ENCODE measurements at regions not wholly inside any gene's neighbourhood (a gene's known extent, or its start where the extent isn't known, plus 50 kb on each side); places are given as distances from the start of the nearest gene placed in this dataset.

- no peak overlapping the region for H3K4me3 Mint-ChIP-seq
- H3K4me1 Mint-ChIP-seq, result no peaks in the 10 kb centered on the region
- DNase-seq (no peak), ATAC-seq (no peak)
- peaks cover 0 to 8% of the 10 kb centered on the region in 2 donors for H3K9me3 Mint-ChIP-seq
- no peaks in the 10 kb centered on the region for H3K27me3 Mint-ChIP-seq
- H3K27ac Mint-ChIP-seq, result no peak overlapping the region
Observed at GRCh38 chr15:46420990-46421389, 786.2 kb downstream of the SQOR start.

GRCh38 chr15:46441294-46442062 lies 806.6 kb downstream of the SQOR start:
- Mint-ChIP-seq H3K4me1 (no peaks in the 10 kb centered on the region), H3K9me3 (peaks cover 12 to 13% of the 10 kb centered on the region in 2 donors), H3K27me3 (peaks cover 6% of the 10 kb centered on the region), H3K27ac (peak overlapping the region in 1 of 2 donors; percentile 82), H3K4me3 (no peak overlapping the region)
- DNase-seq (no peak), ATAC-seq (no peak)

DNA sequence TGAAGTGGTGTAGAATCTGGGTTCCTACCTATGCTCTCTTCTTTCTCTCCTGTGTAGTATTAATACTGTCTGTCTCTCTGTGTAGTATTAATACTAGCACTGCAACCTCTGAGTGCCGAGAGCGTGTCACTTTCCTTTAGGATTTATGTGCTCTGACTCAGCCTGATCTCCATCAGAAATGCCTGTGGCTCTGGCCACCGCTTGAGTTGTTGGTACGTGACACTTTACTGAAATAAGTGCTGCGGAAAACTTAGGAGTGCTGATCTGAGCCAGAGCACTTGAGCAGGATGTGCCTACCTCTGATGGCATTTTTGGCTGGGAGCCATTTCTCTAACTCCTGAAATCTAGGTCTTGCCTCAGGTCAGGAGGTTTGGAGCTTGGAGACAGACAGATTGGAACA lies 807.4 kb downstream of the SQOR start:
- no peak overlapping the region for H3K27ac Mint-ChIP-seq
- peaks cover 6% of the 10 kb centered on the region for H3K27me3 Mint-ChIP-seq
- ATAC-seq (no peak), DNase-seq (no peak)
- H3K4me1 Mint-ChIP-seq, result no peaks in the 10 kb centered on the region
- no peak overlapping the region for H3K4me3 Mint-ChIP-seq
- peaks cover 12 to 13% of the 10 kb centered on the region in 2 donors for H3K9me3 Mint-ChIP-seq

DNA sequence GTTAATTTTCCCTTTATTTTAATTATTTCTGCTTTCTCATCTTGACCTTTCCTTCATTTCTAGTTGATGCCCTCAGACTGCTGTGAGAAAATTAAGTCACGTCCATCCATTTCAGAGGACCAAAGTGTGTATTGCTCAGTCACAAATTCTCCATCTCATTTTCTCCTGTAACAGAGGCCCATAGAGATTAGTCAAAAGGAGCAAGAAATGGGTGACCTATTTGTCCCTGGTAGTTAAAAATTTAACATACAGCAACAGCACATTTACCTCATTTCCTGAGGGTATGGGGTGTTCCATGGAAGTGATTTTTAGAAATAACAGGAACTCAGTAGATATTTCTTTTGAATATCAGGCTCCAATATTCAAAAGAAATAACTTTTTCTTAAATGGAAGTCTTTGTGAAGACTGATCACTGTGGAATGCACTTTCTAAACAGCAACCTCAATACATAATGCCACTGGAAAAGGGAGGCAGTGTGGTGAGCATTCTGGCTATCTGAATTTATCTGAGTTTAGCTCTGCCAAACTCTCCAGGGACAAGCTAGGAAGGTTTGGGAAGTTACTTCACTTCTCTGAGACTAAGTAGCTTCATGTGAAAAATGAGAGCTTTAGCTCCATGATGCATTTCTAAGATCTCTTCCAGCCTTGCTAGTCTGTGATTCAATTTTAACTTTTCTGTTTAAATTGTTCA lies 808.2 kb downstream of the SQOR start:
- Mint-ChIP-seq H3K27me3 (peaks cover 6% of the 10 kb centered on the region), H3K4me1 (no peaks in the 10 kb centered on the region), H3K4me3 (no peak overlapping the region), H3K9me3 (peaks cover 12 to 13% of the 10 kb centered on the region in 2 donors), H3K27ac (no peak overlapping the region)
- ATAC-seq (no peak), DNase-seq (no peak)

- H3K27me3 Mint-ChIP-seq, result no peaks in the 10 kb centered on the region
- no peaks in the 10 kb centered on the region for H3K4me1 Mint-ChIP-seq
- H3K4me3 Mint-ChIP-seq, result no peak overlapping the region
- H3K27ac Mint-ChIP-seq, result no peak overlapping the region
- H3K9me3 Mint-ChIP-seq, result peaks cover 4 to 9% of the 10 kb centered on the region in 2 donors
- DNase-seq, result no peak
- no peak for ATAC-seq
Observed at GRCh38 chr15:46450112-46450809, 815.4 kb downstream of the SQOR start.

DNA sequence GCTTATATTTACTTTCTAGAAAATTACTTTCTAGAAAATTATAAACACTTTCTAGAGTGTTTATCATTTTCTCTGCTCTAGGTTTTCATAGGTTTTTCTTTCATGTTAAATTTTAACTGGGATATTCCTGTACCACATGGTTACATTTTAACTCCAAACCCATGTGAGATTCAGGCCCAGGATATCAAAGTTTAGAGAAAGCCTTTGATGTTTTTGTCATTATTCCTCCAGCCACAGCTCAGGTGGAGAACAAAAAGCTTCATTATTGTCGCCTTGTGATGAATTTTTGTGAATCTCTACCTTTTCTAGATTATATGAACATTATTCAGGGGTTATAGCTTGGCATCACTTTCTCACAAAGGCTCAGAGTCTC lies 816.0 kb downstream of the SQOR start:
- H3K4me1 Mint-ChIP-seq, result no peaks in the 10 kb centered on the region
- H3K27ac Mint-ChIP-seq, result no peak overlapping the region
- H3K4me3 Mint-ChIP-seq, result no peak overlapping the region
- ATAC-seq (no peak), DNase-seq (no peak)
- H3K9me3 Mint-ChIP-seq, result peaks cover 0 to 6% of the 10 kb centered on the region in 2 donors
- H3K27me3 Mint-ChIP-seq, result no peaks in the 10 kb centered on the region

DNA sequence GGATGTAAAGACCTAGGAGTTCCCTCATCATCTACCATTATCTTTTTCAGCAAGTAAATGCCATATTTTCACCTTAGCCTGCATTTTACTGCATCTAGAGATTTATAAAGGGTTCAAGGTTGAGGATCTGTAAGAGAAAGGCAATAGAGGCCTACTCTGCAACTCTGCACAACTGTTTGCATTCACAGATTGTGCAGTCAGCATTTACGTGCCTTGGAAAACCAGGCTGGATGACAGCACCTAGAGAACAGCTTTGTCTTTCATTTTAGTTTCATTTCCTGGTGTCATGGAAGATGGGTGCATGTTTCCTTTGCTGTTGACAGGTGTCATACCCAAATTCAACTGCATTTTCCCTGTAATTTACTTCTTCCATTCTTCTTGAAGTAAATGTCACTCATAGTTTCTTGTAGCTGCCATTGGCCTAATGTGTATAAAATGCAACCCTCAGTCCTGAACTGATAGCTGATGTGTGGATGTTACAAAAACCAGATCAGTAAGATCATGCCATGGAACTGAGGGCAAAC lies 817.5 kb downstream of the SQOR start:
- Mint-ChIP-seq H3K4me1 (no peaks in the 10 kb centered on the region), H3K27me3 (no peaks in the 10 kb centered on the region), H3K27ac (no peak overlapping the region), H3K4me3 (no peak overlapping the region), H3K9me3 (peaks cover 0 to 6% of the 10 kb centered on the region in 2 donors)
- DNase-seq (no peak), ATAC-seq (no peak)

- ATAC-seq, result no peak
- no peaks in the 10 kb centered on the region for H3K9me3 Mint-ChIP-seq
- H3K4me1 Mint-ChIP-seq, result no peaks in the 10 kb centered on the region
- DNase-seq, result no peak
- H3K4me3 Mint-ChIP-seq, result no peak overlapping the region
- no peak overlapping the region for H3K27ac Mint-ChIP-seq
- H3K27me3 Mint-ChIP-seq, result no peaks in the 10 kb centered on the region
Observed at GRCh38 chr15:46456456-46456855, 821.6 kb downstream of the SQOR start.

DNA sequence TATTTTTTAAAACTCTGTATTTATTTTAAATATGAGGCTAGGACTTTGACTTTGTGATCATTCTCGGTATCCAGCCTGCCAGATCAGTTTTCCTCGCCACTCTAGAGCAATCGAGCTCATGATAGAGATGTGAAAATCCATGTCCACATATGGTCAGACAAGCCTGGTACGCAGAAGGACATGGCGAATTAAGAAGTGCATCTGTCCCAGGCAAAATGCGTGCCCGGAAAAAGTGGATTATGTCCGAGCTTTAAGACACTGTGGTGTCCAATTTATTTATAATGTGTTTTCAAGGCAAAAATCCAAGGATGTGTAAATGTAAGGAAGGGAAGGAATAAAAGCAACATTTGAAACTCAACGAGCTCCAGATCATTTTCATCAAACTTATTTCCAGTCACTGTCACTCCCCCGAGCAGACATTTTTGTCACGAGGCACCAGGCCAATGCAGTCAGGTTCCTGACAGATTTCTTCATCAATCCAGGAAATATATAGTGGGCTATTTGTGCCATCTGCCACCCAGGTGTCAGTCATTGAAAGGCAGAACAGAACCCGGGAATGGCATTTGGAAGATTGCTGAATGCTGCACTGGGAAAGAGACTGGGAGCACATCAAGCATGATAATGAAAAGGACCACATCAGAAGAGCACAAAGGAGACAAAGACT lies 825.7 kb downstream of the SQOR start:
- DNase-seq, result no peak
- H3K4me3 Mint-ChIP-seq, result no peak overlapping the region
- H3K9me3 Mint-ChIP-seq, result no peaks in the 10 kb centered on the region
- ATAC-seq, result no peak
- no peaks in the 10 kb centered on the region for H3K27me3 Mint-ChIP-seq
- H3K4me1 Mint-ChIP-seq, result no peaks in the 10 kb centered on the region
- H3K27ac Mint-ChIP-seq, result no peak overlapping the region

DNA sequence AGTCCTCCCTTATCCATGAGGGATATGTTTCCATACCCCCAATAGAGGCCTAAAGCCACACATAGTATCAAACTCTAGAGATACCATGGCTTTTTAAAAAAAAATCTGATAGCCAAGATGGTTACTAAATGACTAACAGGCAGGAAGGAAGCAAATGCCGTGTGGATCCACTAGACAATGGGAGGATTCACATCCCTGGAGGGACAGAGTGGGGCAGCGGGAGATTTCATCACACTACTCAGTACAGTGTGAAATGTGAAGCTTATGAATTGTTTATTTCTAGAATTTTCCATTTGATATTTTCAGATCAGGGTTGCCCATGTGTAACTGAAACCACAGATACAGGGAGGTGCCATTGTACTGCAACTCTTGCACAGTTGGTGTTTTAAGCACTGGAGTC lies 826.6 kb downstream of the SQOR start:
- DNase-seq (no peak), ATAC-seq (no peak)
- Mint-ChIP-seq H3K9me3 (peaks cover 4 to 5% of the 10 kb centered on the region in 2 donors), H3K4me3 (no peak overlapping the region), H3K27me3 (no peaks in the 10 kb centered on the region), H3K4me1 (no peaks in the 10 kb centered on the region), H3K27ac (no peak overlapping the region)

DNA sequence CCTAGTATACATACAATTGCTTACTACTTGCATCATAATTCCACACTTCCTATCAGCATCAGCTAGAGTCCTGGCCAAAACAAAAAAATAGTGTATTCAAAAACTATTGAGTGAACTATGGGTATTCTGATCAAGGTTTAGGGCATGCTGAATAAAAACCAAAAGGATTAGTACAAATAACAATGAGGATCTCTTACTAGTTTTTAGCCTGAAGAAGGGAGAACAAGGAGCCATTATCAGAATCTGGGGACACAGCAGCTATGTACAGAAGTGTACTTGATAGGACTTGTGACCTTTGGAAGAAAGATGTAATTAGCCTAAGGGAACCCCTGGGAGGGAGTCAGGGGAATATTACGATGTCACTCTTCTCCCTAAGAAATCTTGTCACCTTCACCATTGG lies 832.2 kb downstream of the SQOR start:
- no peak for DNase-seq
- Mint-ChIP-seq H3K27me3 (no peaks in the 10 kb centered on the region), H3K4me1 (no peaks in the 10 kb centered on the region), H3K27ac (no peak overlapping the region), H3K4me3 (no peak overlapping the region), H3K9me3 (peaks cover 5 to 7% of the 10 kb centered on the region in 2 donors)
- no peak for ATAC-seq

GRCh38 chr15:46471096-46471495 lies 836.3 kb downstream of the SQOR start:
- Mint-ChIP-seq H3K27me3 (no peaks in the 10 kb centered on the region), H3K4me3 (no peak overlapping the region), H3K4me1 (no peaks in the 10 kb centered on the region), H3K27ac (no peak overlapping the region), H3K9me3 (peaks cover 4 to 5% of the 10 kb centered on the region in 2 donors)
- ATAC-seq, result no peak
- DNase-seq, result no peak

- Mint-ChIP-seq H3K9me3 (peaks cover 5 to 20% of the 10 kb centered on the region in 2 donors), H3K27me3 (no peaks in the 10 kb centered on the region), H3K4me1 (no peaks in the 10 kb centered on the region), H3K4me3 (no peak overlapping the region), H3K27ac (no peak overlapping the region)
- no peak for DNase-seq
- ATAC-seq, result no peak
Observed at GRCh38 chr15:46489276-46489675, 854.4 kb downstream of the SQOR start.

- H3K27me3 Mint-ChIP-seq, result no peaks in the 10 kb centered on the region
- H3K4me3 Mint-ChIP-seq, result no peak overlapping the region
- H3K27ac Mint-ChIP-seq, result no peak overlapping the region
- no peak for ATAC-seq
- H3K9me3 Mint-ChIP-seq, result peaks cover 10 to 21% of the 10 kb centered on the region in 2 donors
- no peak for DNase-seq
- no peaks in the 10 kb centered on the region for H3K4me1 Mint-ChIP-seq
Observed at GRCh38 chr15:46496491-46497115, 861.8 kb downstream of the SQOR start.

- Mint-ChIP-seq H3K27me3 (no peaks in the 10 kb centered on the region), H3K9me3 (peaks cover 5 to 6% of the 10 kb centered on the region in 2 donors), H3K27ac (no peak overlapping the region), H3K4me3 (no peak overlapping the region), H3K4me1 (no peaks in the 10 kb centered on the region)
- ATAC-seq (no peak), DNase-seq (no peak)
Observed at GRCh38 chr15:46502667-46503066, 867.8 kb downstream of the SQOR start.

Measured in stimulated activated naive CD8-positive, alpha-beta T cell treated with anti-CD3 and anti-CD28 coated beads, Interleukin-15, amount 100 ng/mL, for 72 hours (primary cell).